ENCODE measurements at regions not wholly inside any gene's neighbourhood (a gene's known extent, or its start where the extent isn't known, plus 50 kb on each side); places are given as distances from the start of the nearest gene placed in this dataset.

GRCh38 chr1:182259968-182260367 is 131.6 kb downstream of the GLUL start:
- no peak for TF ChIP-seq CTCF (IDR thresholded peaks at IDR 0.05)
- no peak for TF ChIP-seq ZFX (IDR thresholded peaks at IDR 0.05; ENCODE audit: borderline replicate concordance)
